ENCODE measurements at regions not wholly inside any gene's neighbourhood (a gene's known extent, or its start where the extent isn't known, plus 50 kb on each side); places are given as distances from the start of the nearest gene placed in this dataset.

GRCh38 chr4:180150818-180151217 is 2092.4 kb upstream of the TENM3 start:
- no peak for ATAC-seq (ENCODE audit: poor library complexity)
- intact Hi-C loops (cut with DNase I): no loop called here

GRCh38 chr4:180152831-180153230 is 2090.4 kb upstream of the TENM3 start:
- ATAC-seq (ENCODE audit: poor library complexity) (no peak), DNase-seq (no peak)
- intact Hi-C loops (cut with DNase I): no loop called here

More at GRCh38 chr4:180150818-180151217, 2092.4 kb upstream of the TENM3 start:
- DNase-seq: no peak

- intact Hi-C loops (cut with DNase I): no loop called here
These were observed 2089.6 kb upstream of the TENM3 start for GRCh38 chr4:180153587-180153986.

GRCh38 chr4:180156684-180157083 is 2086.5 kb upstream of the TENM3 start:
- intact Hi-C loops (cut with DNase I): no loop called here
- no peak for ATAC-seq (ENCODE audit: poor library complexity)

More at GRCh38 chr4:180153587-180153986, 2089.6 kb upstream of the TENM3 start:
- DNase-seq: no peak
- no peak for ATAC-seq (ENCODE audit: poor library complexity)

GRCh38 chr4:180160195-180160983 is 2082.8 kb upstream of the TENM3 start:
- intact Hi-C loops (cut with DNase I): no loop called here
- DNase-seq (no peak), ATAC-seq (ENCODE audit: poor library complexity) (no peak)

More at GRCh38 chr4:180156684-180157083, 2086.5 kb upstream of the TENM3 start:
- no peak for DNase-seq

- DNase-seq: no peak
- intact Hi-C loops (cut with DNase I): no loop called here
- no peak for ATAC-seq (ENCODE audit: poor library complexity)
These were observed 2078.4 kb upstream of the TENM3 start for GRCh38 chr4:180164799-180165198.

- ATAC-seq (ENCODE audit: poor library complexity) (no peak), DNase-seq (no peak)
- intact Hi-C loops (cut with DNase I): no loop called here
These were observed 2073.8 kb upstream of the TENM3 start for GRCh38 chr4:180169394-180169793.

GRCh38 chr4:180169966-180170365 is 2073.2 kb upstream of the TENM3 start:
- intact Hi-C loops (cut with DNase I): no loop called here
- DNase-seq (no peak), ATAC-seq (ENCODE audit: poor library complexity) (no peak)

GRCh38 chr4:180179146-180179545 is 2064.1 kb upstream of the TENM3 start:
- intact Hi-C loops (cut with DNase I): no loop called here
- DNase-seq (no peak), ATAC-seq (ENCODE audit: poor library complexity) (no peak)

GRCh38 chr4:180189666-180190065 is 2053.5 kb upstream of the TENM3 start:
- no peak for ATAC-seq (ENCODE audit: poor library complexity)
- no peak for DNase-seq
- intact Hi-C loops (cut with DNase I): no loop called here

GRCh38 chr4:180190382-180190781 is 2052.8 kb upstream of the TENM3 start:
- ATAC-seq (ENCODE audit: poor library complexity) (no peak), DNase-seq (no peak)
- intact Hi-C loops (cut with DNase I): no loop called here

- no peak for DNase-seq
- no peak for ATAC-seq (ENCODE audit: poor library complexity)
- intact Hi-C loops (cut with DNase I): no loop called here
These were observed 2045.7 kb upstream of the TENM3 start for GRCh38 chr4:180197471-180197870.

GRCh38 chr4:180203349-180203748 is 2039.9 kb upstream of the TENM3 start:
- DNase-seq: no peak
- ATAC-seq (ENCODE audit: poor library complexity): no peak
- intact Hi-C loops (cut with DNase I): no loop called here

GRCh38 chr4:180205276-180205675 is 2037.9 kb upstream of the TENM3 start:
- no peak for DNase-seq
- intact Hi-C loops (cut with DNase I): no loop called here
- ATAC-seq (ENCODE audit: poor library complexity): no peak

- ATAC-seq (ENCODE audit: poor library complexity) (no peak), DNase-seq (no peak)
- intact Hi-C loops (cut with DNase I): no loop called here
These were observed 2035.3 kb upstream of the TENM3 start for GRCh38 chr4:180207921-180208320.

GRCh38 chr4:180217070-180217469 is 2026.1 kb upstream of the TENM3 start:
- ATAC-seq (ENCODE audit: poor library complexity) (no peak), DNase-seq (no peak)
- intact Hi-C loops (cut with DNase I): no loop called here

GRCh38 chr4:180219080-180219479 is 2024.1 kb upstream of the TENM3 start:
- intact Hi-C loops (cut with DNase I): no loop called here
- DNase-seq: no peak
- no peak for ATAC-seq (ENCODE audit: poor library complexity)

GRCh38 chr4:180225977-180226376 is 2017.2 kb upstream of the TENM3 start:
- DNase-seq: no peak
- ATAC-seq (ENCODE audit: poor library complexity): no peak
- intact Hi-C loops (cut with DNase I): no loop called here

GRCh38 chr4:180234730-180235129 is 2008.5 kb upstream of the TENM3 start:
- ATAC-seq (ENCODE audit: poor library complexity) (no peak), DNase-seq (no peak)
- intact Hi-C loops (cut with DNase I): no loop called here

GRCh38 chr4:180240670-180241069 is 2002.5 kb upstream of the TENM3 start:
- DNase-seq: no peak
- no peak for ATAC-seq (ENCODE audit: poor library complexity)
- intact Hi-C loops (cut with DNase I): no loop called here

GRCh38 chr4:180253419-180253818 is 1989.8 kb upstream of the TENM3 start:
- intact Hi-C loops (cut with DNase I): no loop called here
- no peak for ATAC-seq (ENCODE audit: poor library complexity)

More at GRCh38 chr4:180253419-180253818, 1989.8 kb upstream of the TENM3 start:
- DNase-seq: no peak

All from Right ventricle myocardium superior (tissue), 1 donor.